ENCODE measurements at regions not wholly inside any gene's neighbourhood (a gene's known extent, or its start where the extent isn't known, plus 50 kb on each side); places are given as distances from the start of the nearest gene placed in this dataset.

GRCh38 chr18:78101091-78101490, 851.4 kb downstream of the GALR1 start:
- POLR2A ChIA-PET (ENCODE audit: low non-redundant PET): no interaction called here
- Histone ChIP-seq H3K27ac (ENCODE audit: low read depth, low read length, poor library complexity, severe bottlenecking) (no peak overlapping the region), H3K4me3 (ENCODE audit: low read depth, low read length, poor library complexity, severe bottlenecking) (no peak overlapping the region), H3K27me3 (replicated peaks; ENCODE audit: insufficient read depth, low read depth, low read length, poor library complexity) (no peaks in the 10 kb centered on the region), H3K36me3 (ENCODE audit: insufficient read depth, low read length, poor library complexity, severe bottlenecking) (no peaks in the 10 kb centered on the region), H3K4me1 (ENCODE audit: insufficient read depth, low read length, poor library complexity, severe bottlenecking) (no peaks in the 10 kb centered on the region), H3K9me3 (ENCODE audit: low read depth, low read length, poor library complexity, severe bottlenecking) (peaks cover 34% of the 10 kb centered on the region)
- TF ChIP-seq CTCF (conservative IDR thresholded peaks at IDR 0.05; ENCODE audit: low read depth, low read length) (no peak), EZH2 (IDR thresholded peaks at IDR 0.05; ENCODE audit: borderline replicate concordance, low read depth, low read length, poor library complexity, severe bottlenecking) (no peak)
- BruUV-seq (replicated peaks): no TSS peak
- DNase-seq (ENCODE audit: low spot score): no peak
- CTCF ChIA-PET: no interaction called here
- intact Hi-C loops (cut with micrococcal nuclease; ENCODE audit: unreplicated experiment): no loop called here

GRCh38 chr18:78102135-78102534, 852.5 kb downstream of the GALR1 start:
- ChIA-PET POLR2A (ENCODE audit: low non-redundant PET) (no interaction called here), CTCF (no interaction called here)
- BruUV-seq (replicated peaks): no TSS peak
- Histone ChIP-seq H3K36me3 (ENCODE audit: insufficient read depth, low read length, poor library complexity, severe bottlenecking) (no peaks in the 10 kb centered on the region), H3K4me3 (ENCODE audit: low read depth, low read length, poor library complexity, severe bottlenecking) (no peak overlapping the region), H3K27me3 (replicated peaks; ENCODE audit: insufficient read depth, low read depth, low read length, poor library complexity) (no peaks in the 10 kb centered on the region), H3K27ac (ENCODE audit: low read depth, low read length, poor library complexity, severe bottlenecking) (no peak overlapping the region), H3K9me3 (ENCODE audit: low read depth, low read length, poor library complexity, severe bottlenecking) (peaks cover 32% of the 10 kb centered on the region), H3K4me1 (ENCODE audit: insufficient read depth, low read length, poor library complexity, severe bottlenecking) (no peaks in the 10 kb centered on the region)
- TF ChIP-seq CTCF (conservative IDR thresholded peaks at IDR 0.05; ENCODE audit: low read depth, low read length): no peak
- TF ChIP-seq EZH2 (IDR thresholded peaks at IDR 0.05; ENCODE audit: borderline replicate concordance, low read depth, low read length, poor library complexity, severe bottlenecking): no peak
- no peak for DNase-seq (ENCODE audit: low spot score)
- intact Hi-C loops (cut with micrococcal nuclease; ENCODE audit: unreplicated experiment): no loop called here

DNA sequence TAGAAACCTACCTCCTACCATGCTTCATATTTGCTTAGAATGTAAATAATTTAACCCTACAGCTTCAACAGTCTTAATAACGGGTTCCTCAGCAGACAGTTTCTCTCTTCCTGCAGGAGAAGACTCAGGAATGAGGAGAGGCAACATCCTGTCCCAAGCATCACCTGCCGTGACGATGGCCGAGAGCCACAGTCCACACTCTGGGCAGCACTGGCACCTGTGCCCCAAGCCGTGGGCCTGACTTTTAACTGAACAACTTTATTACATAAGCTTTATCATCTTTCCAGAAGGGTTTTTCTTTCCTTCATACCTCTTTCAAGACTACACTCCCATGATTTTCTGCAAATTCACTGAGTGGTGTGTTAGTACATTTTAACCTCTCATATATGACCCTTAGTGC, 856.0 kb downstream of the GALR1 start:
- Histone ChIP-seq H3K9me3 (ENCODE audit: low read depth, low read length, poor library complexity, severe bottlenecking) (peaks cover 29% of the 10 kb centered on the region), H3K27me3 (replicated peaks; ENCODE audit: insufficient read depth, low read depth, low read length, poor library complexity) (no peaks in the 10 kb centered on the region), H3K4me3 (ENCODE audit: low read depth, low read length, poor library complexity, severe bottlenecking) (no peak overlapping the region), H3K36me3 (ENCODE audit: insufficient read depth, low read length, poor library complexity, severe bottlenecking) (no peaks in the 10 kb centered on the region), H3K4me1 (ENCODE audit: insufficient read depth, low read length, poor library complexity, severe bottlenecking) (no peaks in the 10 kb centered on the region), H3K27ac (ENCODE audit: low read depth, low read length, poor library complexity, severe bottlenecking) (no peak overlapping the region)
- BruUV-seq (replicated peaks): no TSS peak
- POLR2A ChIA-PET (ENCODE audit: low non-redundant PET): no interaction called here
- CTCF ChIA-PET: no interaction called here
- intact Hi-C loops (cut with micrococcal nuclease; ENCODE audit: unreplicated experiment): no loop called here
- TF ChIP-seq CTCF (conservative IDR thresholded peaks at IDR 0.05; ENCODE audit: low read depth, low read length) (no peak), EZH2 (IDR thresholded peaks at IDR 0.05; ENCODE audit: borderline replicate concordance, low read depth, low read length, poor library complexity, severe bottlenecking) (no peak)
- DNase-seq (ENCODE audit: low spot score): no peak
